Activated naive CD4-positive, alpha-beta T cell treated with anti-CD3 and anti-CD28 coated beads for 36 hours (primary cell): ENCODE measurements at regions not wholly inside any gene's neighbourhood (a gene's known extent, or its start where the extent isn't known, plus 50 kb on each side); places are given as distances from the start of the nearest gene placed in this dataset.
"Not testable (repeated sequence)": the region's sequence is repeated elsewhere in the genome, so short reads cannot be mapped to it uniquely, and the experiment has no call there.

ENCODE experiments used
- CTCF ChIA-PET: fragments of 350-600 bp; sonication (Branson Sonifier 250); formaldehyde crosslinking; loops from one replicate; lab custom pipeline; 2021; ENCODE audit warnings: antibody characterized with exemption; lab: Charles Lee
- DNase-seq: peaks from one replicate; pipeline ENCODE4 v3.0.0-alpha.2; 2020
- H3K27ac Mint-ChIP-seq: one replicate; pipeline ENCODE4 v1.8.0; 2021; ENCODE audit warnings: mild to moderate bottlenecking, mixed read lengths
- H3K27me3 Mint-ChIP-seq: one replicate; pipeline ENCODE4 v1.8.0; 2021; ENCODE audit warnings: low read depth, mixed read lengths
- H3K36me3 Mint-ChIP-seq: one replicate; pipeline ENCODE4 v1.8.0; 2021; ENCODE audit warnings: low read depth, mixed read lengths
- H3K4me1 Mint-ChIP-seq: one replicate; pipeline ENCODE4 v1.8.0; 2021; ENCODE audit warnings: low read depth, mixed read lengths
- H3K4me3 Mint-ChIP-seq: one replicate; pipeline ENCODE4 v1.8.0; 2021; ENCODE audit warnings: mild to moderate bottlenecking, moderate library complexity, mixed read lengths
- H3K9me3 Mint-ChIP-seq: one replicate; pipeline ENCODE4 v1.8.0; 2021; ENCODE audit warnings: mixed read lengths
- intact Hi-C: fragments of 100-400 bp; cut with micrococcal nuclease; formaldehyde crosslinking; loops from one replicate; pipeline ENCODE4 v1.15.1; 2023

DNA sequence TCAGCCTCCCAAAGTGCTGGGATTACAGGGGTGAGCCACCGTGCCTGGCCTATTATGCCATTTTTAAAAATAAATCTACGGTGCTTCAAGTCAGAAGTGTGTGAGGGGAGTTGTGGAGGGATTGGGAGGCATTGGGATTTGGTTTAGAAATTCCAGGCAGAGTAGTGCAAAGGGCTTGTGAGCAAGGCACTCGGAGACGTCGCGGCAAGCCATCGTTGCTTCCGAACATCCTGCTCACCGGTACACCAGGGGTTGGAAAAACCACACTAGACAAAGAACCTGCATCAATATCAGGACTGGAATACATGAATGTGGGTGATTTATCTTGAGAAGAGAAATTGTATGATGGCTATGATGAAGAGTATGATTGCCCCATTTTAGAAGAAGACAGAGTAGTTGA is 227.0 kb downstream of the ALG10 start:
- Mint-ChIP-seq H3K4me3 (no peak overlapping the region), H3K36me3 (no peaks in the 10 kb centered on the region), H3K9me3 (no peaks in the 10 kb centered on the region), H3K27ac (no peak overlapping the region), H3K4me1 (no peaks in the 10 kb centered on the region), H3K27me3 (no peaks in the 10 kb centered on the region)
- intact Hi-C loops: no loop called here
- CTCF ChIA-PET: interaction anchor here (0.7 kb wide), 1 partner anchor 15 kb away, joined by 3 read pairs; no protein-coding TSS in a partner anchor
- DNase-seq: no peak

DNA sequence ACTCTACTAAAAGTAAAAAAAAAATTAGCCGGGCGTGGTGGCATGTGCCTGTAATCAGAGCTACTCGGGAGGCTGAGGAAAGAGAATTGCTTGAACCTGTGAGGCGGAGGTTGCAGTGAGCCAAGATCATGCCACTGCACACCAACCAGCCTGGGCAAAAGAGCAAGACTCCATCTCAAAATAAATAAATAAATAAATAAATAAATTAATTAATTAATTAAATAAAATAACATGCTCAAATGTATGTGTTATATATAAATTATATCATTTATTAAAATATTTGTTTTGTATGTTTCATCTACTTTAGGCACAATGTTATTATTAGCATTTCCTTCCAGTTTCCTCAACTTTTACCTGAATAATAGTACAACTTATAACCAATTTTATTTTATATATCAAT is 229.6 kb downstream of the ALG10 start:
- H3K4me3 Mint-ChIP-seq, H3K4me1 Mint-ChIP-seq, DNase-seq, H3K27ac Mint-ChIP-seq, H3K36me3 Mint-ChIP-seq, H3K9me3 Mint-ChIP-seq, H3K27me3 Mint-ChIP-seq, intact Hi-C loops: not testable (repeated sequence)
- CTCF ChIA-PET: interaction anchor here (0.6 kb wide), 1 partner anchor 62 kb away, joined by 3 read pairs; no protein-coding TSS in a partner anchor

DNA sequence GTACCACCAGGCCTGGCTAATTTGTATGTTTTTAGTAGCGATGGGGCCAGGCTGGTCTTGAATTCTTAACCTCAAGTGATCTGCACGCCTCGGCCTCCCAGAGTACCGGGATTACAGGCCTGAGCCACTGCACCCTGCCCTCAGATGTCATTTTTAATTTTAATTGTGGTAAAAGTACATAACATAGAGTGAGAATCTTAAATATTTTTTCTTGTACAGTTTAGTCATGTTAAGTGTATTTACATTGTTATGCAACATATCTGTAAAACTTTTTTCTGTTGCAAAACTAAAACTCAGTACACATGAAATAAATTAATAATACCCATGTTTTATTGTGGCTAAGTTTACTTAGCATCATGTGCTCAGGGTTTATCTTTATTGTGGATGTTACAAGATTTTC is 231.4 kb downstream of the ALG10 start:
- intact Hi-C loops: no loop called here
- CTCF ChIA-PET: interaction anchor here (0.6 kb wide), 1 partner anchor 131 kb away, joined by 4 read pairs; no protein-coding TSS in a partner anchor
- Mint-ChIP-seq H3K4me3 (no peak overlapping the region), H3K36me3 (no peaks in the 10 kb centered on the region), H3K4me1 (no peaks in the 10 kb centered on the region), H3K27me3 (no peaks in the 10 kb centered on the region), H3K9me3 (no peaks in the 10 kb centered on the region), H3K27ac (no peak overlapping the region)
- no peak for DNase-seq

DNA sequence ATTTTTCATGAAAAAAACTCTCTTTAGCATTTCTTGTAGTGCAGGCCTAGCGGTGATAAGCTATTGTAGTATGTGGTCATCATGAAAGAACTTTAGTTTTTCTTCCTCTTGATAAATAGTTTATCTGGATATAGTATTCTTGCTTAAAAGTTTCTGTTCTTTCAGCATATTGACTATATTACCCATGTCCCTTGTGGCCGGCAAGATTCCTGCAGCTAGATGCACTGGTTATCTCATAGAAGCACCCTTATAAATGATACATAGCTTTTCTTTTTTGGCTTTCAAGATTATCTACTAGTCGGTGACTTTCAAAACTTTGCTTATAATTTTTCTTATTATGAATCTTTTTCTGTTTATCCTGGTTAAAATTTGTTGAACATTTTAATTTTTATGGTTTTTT is 234.8 kb downstream of the ALG10 start:
- Mint-ChIP-seq H3K4me1 (no peaks in the 10 kb centered on the region), H3K27ac (no peak overlapping the region), H3K4me3 (no peak overlapping the region), H3K27me3 (no peaks in the 10 kb centered on the region), H3K9me3 (no peaks in the 10 kb centered on the region), H3K36me3 (no peaks in the 10 kb centered on the region)
- DNase-seq: no peak
- CTCF ChIA-PET: no interaction called here
- intact Hi-C loops: no loop called here

DNA sequence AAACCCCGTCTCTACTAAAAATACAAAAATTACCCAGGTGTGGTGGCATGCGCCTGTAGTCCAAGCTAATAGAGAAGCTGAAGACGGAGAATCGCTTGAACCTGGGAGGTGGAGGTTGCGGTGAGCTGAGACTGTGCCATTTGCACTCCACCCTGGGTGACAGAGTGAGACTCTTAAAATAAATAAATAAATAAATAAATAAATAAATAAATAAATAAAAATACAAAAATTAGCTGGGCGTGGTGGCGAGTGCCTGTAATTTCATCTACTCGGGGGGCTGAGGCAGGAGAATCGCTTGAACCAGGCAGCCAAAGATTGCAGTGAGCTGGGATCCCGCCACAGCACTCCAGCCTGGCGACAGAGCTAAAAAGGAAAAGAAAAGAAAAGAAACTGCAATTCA is 239.8 kb downstream of the ALG10 start:
- H3K9me3 Mint-ChIP-seq, intact Hi-C loops, H3K4me3 Mint-ChIP-seq, H3K4me1 Mint-ChIP-seq, H3K27me3 Mint-ChIP-seq, H3K27ac Mint-ChIP-seq, H3K36me3 Mint-ChIP-seq, DNase-seq: not testable (repeated sequence)
- CTCF ChIA-PET: interaction anchor here (0.9 kb wide), 1 partner anchor 28 kb away, joined by 3 read pairs; no protein-coding TSS in a partner anchor

DNA sequence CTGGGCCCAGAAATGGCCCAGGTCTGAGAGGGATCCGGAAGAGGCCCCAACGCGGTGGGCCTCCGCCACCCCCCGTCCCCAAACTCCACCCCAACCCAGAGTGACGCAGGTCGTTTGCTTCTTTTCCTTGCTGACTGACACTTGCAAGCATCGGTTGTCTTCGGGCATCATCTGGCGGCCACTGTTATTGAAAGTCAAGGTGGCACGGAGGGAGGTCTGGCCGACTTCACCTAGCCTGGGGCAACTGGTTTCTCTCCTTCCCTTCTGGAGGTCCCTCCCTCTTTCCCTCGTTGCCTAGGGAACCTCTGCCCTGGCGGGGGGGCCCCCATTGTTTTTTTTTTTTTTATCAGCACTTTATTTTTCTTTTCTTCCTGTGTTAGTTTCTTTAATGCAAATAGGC is 241.8 kb downstream of the ALG10 start:
- CTCF ChIA-PET: no interaction called here
- no peak for DNase-seq
- H3K4me1 Mint-ChIP-seq: no peaks in the 10 kb centered on the region
- H3K27me3 Mint-ChIP-seq: peaks cover 9% of the 10 kb centered on the region
- intact Hi-C loops: no loop called here
- peaks cover 6% of the 10 kb centered on the region for H3K9me3 Mint-ChIP-seq
- no peak overlapping the region for H3K4me3 Mint-ChIP-seq
- no peak overlapping the region for H3K27ac Mint-ChIP-seq
- no peaks in the 10 kb centered on the region for H3K36me3 Mint-ChIP-seq

DNA sequence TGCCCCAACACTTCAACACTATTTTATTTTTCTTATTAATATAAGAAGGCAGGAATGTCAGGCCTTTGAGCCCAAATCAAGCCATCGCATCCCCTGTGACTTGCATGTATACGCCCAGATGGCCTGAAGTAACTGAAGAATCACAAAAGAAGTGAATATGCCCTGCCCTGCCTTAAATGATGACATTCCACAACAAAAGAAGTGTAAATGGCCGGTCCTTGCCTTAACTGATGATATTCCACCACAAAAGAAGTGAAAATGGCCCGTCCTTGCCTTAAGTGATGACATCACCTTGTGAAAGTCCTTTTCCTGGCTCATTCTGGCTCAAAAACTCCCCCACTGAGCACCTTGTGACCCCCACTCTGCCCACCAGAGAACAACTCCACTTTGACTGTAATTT is 251.4 kb downstream of the ALG10 start:
- CTCF ChIA-PET, H3K36me3 Mint-ChIP-seq, H3K27ac Mint-ChIP-seq, H3K4me1 Mint-ChIP-seq, H3K27me3 Mint-ChIP-seq, H3K9me3 Mint-ChIP-seq, H3K4me3 Mint-ChIP-seq, intact Hi-C loops, DNase-seq: not testable (repeated sequence)

DNA sequence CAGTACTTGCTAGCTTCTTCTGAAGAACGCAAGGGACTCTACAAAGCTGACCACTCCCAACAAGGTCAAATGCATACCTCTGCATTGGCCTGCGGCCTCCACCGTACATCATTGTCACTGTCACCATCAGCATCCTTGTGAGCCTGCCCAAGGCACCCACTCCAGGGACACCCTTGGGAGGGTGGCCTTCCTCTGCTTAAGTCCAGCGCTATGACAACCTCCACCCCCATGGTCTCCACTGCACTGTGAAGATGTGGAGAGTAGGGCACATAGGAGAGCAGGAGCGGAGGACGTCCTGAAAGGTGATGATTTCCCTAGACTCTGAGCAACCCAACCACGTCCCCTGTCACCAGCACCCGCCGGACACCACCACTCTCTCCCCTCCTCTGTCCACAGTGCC is 252.8 kb downstream of the ALG10 start:
- Mint-ChIP-seq H3K27ac (no peak overlapping the region), H3K4me1 (no peaks in the 10 kb centered on the region), H3K4me3 (no peak overlapping the region), H3K9me3 (peaks cover 5% of the 10 kb centered on the region), H3K27me3 (no peaks in the 10 kb centered on the region), H3K36me3 (peaks cover 4% of the 10 kb centered on the region)
- CTCF ChIA-PET: no interaction called here
- intact Hi-C loops: no loop called here
- no peak for DNase-seq

DNA sequence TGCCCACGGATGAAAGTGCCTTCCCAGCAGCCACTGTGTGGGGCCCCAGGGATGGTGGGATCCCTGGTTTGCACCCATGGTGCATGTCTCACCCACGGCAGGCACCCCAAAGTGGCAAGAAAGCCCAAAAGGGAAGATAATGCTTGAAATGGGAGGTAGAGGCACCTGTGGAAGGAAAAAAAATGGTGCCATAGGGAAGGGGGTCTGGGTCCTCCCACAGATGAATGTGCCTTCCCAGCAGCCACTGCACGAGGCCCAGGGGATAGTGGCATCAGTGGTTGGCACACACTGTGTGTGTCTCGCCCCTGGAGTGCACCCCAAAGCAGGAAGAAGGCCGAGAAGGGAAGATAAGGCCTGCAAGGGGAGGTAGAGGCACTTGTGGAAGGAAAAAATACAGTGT is 264.2 kb downstream of the ALG10 start:
- Mint-ChIP-seq H3K4me1 (no peaks in the 10 kb centered on the region), H3K27me3 (no peaks in the 10 kb centered on the region), H3K4me3 (no peak overlapping the region), H3K36me3 (peaks cover 2% of the 10 kb centered on the region), H3K27ac (no peak overlapping the region), H3K9me3 (peaks cover 23% of the 10 kb centered on the region)
- intact Hi-C loops: no loop called here
- CTCF ChIA-PET: no interaction called here
- DNase-seq: no peak

DNA sequence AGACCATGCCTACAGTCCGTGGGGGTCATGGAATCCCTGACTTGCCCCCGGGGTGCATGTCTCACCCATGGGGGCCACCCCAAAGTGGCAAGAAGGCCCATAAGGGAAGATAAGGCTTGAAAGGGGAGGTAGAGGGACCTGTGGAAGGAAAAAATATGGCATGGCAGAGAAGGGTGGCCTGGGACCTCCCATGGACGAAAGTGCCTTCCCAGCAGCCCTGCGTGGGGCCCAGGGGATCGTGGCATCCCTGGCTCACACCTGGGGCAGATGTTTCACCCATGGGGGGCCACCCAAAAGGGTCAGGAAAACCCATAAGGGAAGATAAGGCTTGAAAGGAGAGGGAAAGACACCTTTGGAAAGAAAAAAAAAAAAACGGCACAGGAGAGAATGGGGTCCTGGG is 264.6 kb downstream of the ALG10 start:
- Mint-ChIP-seq H3K4me3 (no peak overlapping the region), H3K27me3 (no peaks in the 10 kb centered on the region), H3K27ac (no peak overlapping the region), H3K36me3 (peaks cover 2% of the 10 kb centered on the region), H3K4me1 (no peaks in the 10 kb centered on the region), H3K9me3 (peaks cover 23% of the 10 kb centered on the region)
- intact Hi-C loops: no loop called here
- CTCF ChIA-PET: no interaction called here
- DNase-seq: no peak

DNA sequence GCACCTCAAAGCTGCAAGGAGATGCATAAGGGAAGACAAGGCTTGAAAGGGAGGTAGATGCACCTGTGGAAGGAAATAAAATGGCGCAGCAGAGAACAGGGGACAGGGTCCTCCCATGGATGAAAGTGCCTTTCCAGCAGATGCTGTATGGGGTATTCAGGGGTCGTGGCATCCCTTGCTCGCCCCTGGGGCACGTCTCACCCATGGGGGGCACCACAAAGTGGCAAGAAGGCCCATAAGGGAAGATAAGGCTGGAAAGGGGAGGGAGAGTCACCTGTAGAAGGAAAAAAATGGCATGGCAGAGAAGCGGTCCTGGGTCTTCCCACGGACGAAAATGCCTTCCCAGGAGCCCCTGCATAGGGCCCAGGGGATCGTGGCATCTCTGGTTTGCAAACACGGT is 265.1 kb downstream of the ALG10 start:
- intact Hi-C loops: no loop called here
- CTCF ChIA-PET: no interaction called here
- H3K4me1 Mint-ChIP-seq: no peaks in the 10 kb centered on the region
- H3K4me3 Mint-ChIP-seq: no peak overlapping the region
- DNase-seq: no peak
- peaks cover 23% of the 10 kb centered on the region for H3K9me3 Mint-ChIP-seq
- no peaks in the 10 kb centered on the region for H3K27me3 Mint-ChIP-seq
- peaks cover 2% of the 10 kb centered on the region for H3K36me3 Mint-ChIP-seq
- no peak overlapping the region for H3K27ac Mint-ChIP-seq

DNA sequence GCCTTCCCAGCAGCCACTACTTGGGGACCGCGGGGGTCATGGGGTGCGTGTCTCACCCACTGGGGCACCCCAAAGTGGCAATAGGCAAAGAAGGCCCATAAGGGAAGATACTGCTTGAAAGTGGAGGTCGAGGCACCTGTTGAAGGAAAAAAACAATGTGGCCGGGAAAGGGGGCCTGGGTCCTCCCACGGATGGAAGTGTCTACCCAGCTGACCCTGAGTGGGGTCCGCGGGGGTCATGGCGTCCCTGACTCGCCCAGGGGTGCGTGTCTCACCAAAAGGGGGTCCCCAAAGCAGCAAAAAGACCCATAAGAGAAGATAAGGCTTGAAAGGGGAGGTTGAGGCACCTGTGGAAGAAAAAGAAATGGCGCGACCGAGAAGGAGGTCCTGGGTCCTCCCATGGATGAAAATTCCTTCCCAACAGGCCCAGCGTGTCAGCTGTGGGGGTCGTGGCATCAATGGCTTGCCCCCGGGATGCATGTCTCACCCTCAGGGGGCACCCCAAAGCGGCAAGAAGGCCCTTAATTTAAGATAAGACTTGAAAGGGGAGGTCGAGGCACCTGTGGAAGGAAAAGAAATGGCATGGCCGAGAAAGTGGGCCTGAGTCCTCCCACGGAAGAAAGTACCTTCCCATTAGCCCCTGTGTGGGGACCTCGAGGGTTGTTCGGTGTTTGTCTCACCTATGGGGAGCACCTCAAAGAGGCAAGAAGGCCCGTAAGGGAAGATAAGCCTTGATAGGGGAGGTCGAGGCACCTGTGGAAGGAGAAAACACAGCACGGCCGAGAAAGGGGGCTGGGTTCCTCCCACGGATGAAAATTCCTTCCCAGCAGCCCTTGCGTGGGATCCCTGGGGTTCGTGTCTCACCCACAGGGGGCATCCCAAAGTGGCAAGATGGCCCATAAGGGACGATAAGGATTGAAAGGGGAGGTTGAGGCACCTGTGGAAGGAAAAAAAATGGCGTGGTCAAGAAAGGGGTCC is 266.0 kb downstream of the ALG10 start:
- CTCF ChIA-PET: no interaction called here

DNA sequence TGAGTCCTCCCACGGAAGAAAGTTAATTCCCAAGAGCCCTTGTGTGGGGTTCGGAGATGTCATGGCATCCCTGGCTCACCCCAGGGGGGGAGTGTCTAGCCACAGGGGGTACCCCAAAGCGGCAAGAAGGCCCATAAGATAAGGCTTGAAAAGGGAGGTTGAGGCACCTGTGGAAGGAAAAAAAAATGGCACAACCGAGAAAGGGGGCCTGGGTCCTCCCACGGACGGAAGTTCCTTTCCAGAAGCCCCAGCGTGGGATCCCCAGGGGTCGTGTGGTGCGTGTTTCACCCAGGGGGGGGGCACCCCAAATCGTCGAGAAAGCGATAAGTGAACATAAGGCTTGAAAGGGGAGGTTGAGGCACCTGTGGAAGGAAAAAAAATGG is 266.7 kb downstream of the ALG10 start:
- no peak for DNase-seq
- no peak overlapping the region for H3K4me3 Mint-ChIP-seq
- peaks cover 23% of the 10 kb centered on the region for H3K9me3 Mint-ChIP-seq
- peaks cover 2% of the 10 kb centered on the region for H3K36me3 Mint-ChIP-seq
- CTCF ChIA-PET: no interaction called here
- H3K27me3 Mint-ChIP-seq: no peaks in the 10 kb centered on the region
- no peaks in the 10 kb centered on the region for H3K4me1 Mint-ChIP-seq
- intact Hi-C loops: no loop called here
- H3K27ac Mint-ChIP-seq: no peak overlapping the region

More for the DNA sequence above, 266.0 kb downstream of the ALG10 start:
- intact Hi-C loops: no loop called here
- no peaks in the 10 kb centered on the region for H3K27me3 Mint-ChIP-seq
- H3K4me3 Mint-ChIP-seq: no peak overlapping the region
- DNase-seq: no peak
- H3K9me3 Mint-ChIP-seq: peaks cover 24% of the 10 kb centered on the region
- H3K27ac Mint-ChIP-seq: no peak overlapping the region
- no peaks in the 10 kb centered on the region for H3K4me1 Mint-ChIP-seq
- peaks cover 2% of the 10 kb centered on the region for H3K36me3 Mint-ChIP-seq
